OCI-LY3 (cell line): ENCODE measurements at regions not wholly inside any gene's neighbourhood (a gene's known extent, or its start where the extent isn't known, plus 50 kb on each side); places are given as distances from the start of the nearest gene placed in this dataset.

Source experiments
- EZH2phosphoT487 ChIP-seq: fragments of 200-600 bp; shearing (Covaris generic); IDR thresholded peaks from 2 replicates; pipeline ENCODE4 v1.6.1; 2018; ENCODE audit warnings: antibody characterized with exemption, mixed run types, low read depth
- TF ChIP-seq, protein P1 (sequence below): fragments of 200-600, 300-600 bp; sonication (generic); IDR thresholded peaks from 2 replicates; pipeline ENCODE4 v1.5.1; 2014; ENCODE audit warnings: antibody characterized with exemption, low read length, low read depth

DNA sequence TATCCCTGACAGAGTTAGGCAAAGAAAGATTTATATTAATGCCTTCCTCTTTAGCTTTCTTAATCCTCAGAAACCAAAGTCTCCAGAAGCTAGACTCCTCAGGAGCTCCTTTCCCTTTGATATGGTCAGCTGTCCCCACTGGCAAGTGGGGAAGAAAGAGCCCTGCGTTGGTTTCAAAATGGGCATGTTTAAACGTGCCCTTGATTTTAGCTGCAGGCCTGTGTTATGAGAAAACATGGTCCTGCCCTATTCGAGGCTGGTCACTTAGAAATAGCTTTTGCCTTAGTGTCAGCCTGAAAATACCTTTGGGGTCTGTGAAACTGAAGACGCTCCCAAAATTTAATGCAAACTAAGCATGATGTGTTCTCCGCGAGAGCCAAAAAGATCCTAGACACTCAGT is 135.5 kb upstream of the RARB start:
- TF ChIP-seq, protein P1, sequence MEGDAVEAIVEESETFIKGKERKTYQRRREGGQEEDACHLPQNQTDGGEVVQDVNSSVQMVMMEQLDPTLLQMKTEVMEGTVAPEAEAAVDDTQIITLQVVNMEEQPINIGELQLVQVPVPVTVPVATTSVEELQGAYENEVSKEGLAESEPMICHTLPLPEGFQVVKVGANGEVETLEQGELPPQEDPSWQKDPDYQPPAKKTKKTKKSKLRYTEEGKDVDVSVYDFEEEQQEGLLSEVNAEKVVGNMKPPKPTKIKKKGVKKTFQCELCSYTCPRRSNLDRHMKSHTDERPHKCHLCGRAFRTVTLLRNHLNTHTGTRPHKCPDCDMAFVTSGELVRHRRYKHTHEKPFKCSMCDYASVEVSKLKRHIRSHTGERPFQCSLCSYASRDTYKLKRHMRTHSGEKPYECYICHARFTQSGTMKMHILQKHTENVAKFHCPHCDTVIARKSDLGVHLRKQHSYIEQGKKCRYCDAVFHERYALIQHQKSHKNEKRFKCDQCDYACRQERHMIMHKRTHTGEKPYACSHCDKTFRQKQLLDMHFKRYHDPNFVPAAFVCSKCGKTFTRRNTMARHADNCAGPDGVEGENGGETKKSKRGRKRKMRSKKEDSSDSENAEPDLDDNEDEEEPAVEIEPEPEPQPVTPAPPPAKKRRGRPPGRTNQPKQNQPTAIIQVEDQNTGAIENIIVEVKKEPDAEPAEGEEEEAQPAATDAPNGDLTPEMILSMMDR, result no peak
- TF ChIP-seq EZH2phosphoT487, result no peak
